HL-60 (cell line): ENCODE measurements at regions not wholly inside any gene's neighbourhood (a gene's known extent, or its start where the extent isn't known, plus 50 kb on each side); places are given as distances from the start of the nearest gene placed in this dataset.

Source experiments
- CTCF ChIP-seq: IDR thresholded peaks from one replicate; pipeline ENCODE4 v1.5.1; 2011; ENCODE audit warnings: low read length, control low read depth, inconsistent platforms; ENCODE audit not compliant: insufficient read depth
- GABPA ChIP-seq: IDR thresholded peaks from 2 replicates; pipeline ENCODE4 v1.6.1; 2012; ENCODE audit warnings: low read depth
- POLR2AphosphoS5 ChIP-seq: IDR thresholded peaks from 2 replicates; pipeline ENCODE4 v1.6.1; 2012; ENCODE audit warnings: low read depth
- REST ChIP-seq: IDR thresholded peaks from 2 replicates; pipeline ENCODE4 v1.6.1; 2012; ENCODE audit warnings: low read depth; ENCODE audit not compliant: insufficient replicate concordance

GRCh38 chr4:163808011-163808410 lies 313.5 kb downstream of the TMA16 start:
- TF ChIP-seq POLR2AphosphoS5, result no peak
- TF ChIP-seq REST, result no peak
- no peak for TF ChIP-seq CTCF
- no peak for TF ChIP-seq GABPA
